BE2C (cell line): ENCODE measurements at regions not wholly inside any gene's neighbourhood (a gene's known extent, or its start where the extent isn't known, plus 50 kb on each side); places are given as distances from the start of the nearest gene placed in this dataset.
A peak's percentile ranks its signal among the peaks of the same experiment; 100 is the strongest.

Experiments used
- DNase-seq: peaks from one replicate; pipeline ENCODE4 v3.0.0-alpha.2; 2020
- H3K27me3 ChIP-seq: fragments of 250-450 bp; sonication (Bioruptor Pico); 2 replicates; pipeline ENCODE4 v1.5.1; 2020; ENCODE audit warnings: mild to moderate bottlenecking
- H3K36me3 ChIP-seq: fragments of 250-450 bp; sonication (Bioruptor Pico); 2 replicates; pipeline ENCODE4 v1.5.1; 2020; ENCODE audit warnings: mild to moderate bottlenecking
- H3K4me1 ChIP-seq: fragments of 250-450 bp; sonication (Bioruptor Pico); 2 replicates; pipeline ENCODE4 v1.5.1; 2020
- H3K4me3 ChIP-seq: 2 replicates; pipeline ENCODE4 v1.5.1; 2011; ENCODE audit warnings: low read depth, low read length
- H3K9me3 ChIP-seq: fragments of 250-450 bp; sonication (Bioruptor Pico); 2 replicates; pipeline ENCODE4 v1.5.1; 2020
- CTCF ChIP-seq: IDR thresholded peaks from 2 replicates; pipeline ENCODE4 v1.5.1; 2012; ENCODE audit warnings: mild to moderate bottlenecking, low read depth, low read length

- peak; percentile 43 for TF ChIP-seq CTCF
- Histone ChIP-seq H3K36me3 (no peaks in the 10 kb centered on the region), H3K4me1 (no peaks in the 10 kb centered on the region), H3K9me3 (no peaks in the 10 kb centered on the region), H3K4me3 (no peak overlapping the region), H3K27me3 (no peaks in the 10 kb centered on the region)
- DNase-seq, result peak; percentile 23
These were observed 233.7 kb downstream of the METTL4 start for GRCh38 chr18:2337552-2338141.

GRCh38 chr18:2338601-2339000, 232.7 kb downstream of the METTL4 start:
- DNase-seq, result no peak
- H3K27me3 ChIP-seq, result no peaks in the 10 kb centered on the region
- no peak for TF ChIP-seq CTCF

GRCh38 chr18:2340335-2340734, 231.0 kb downstream of the METTL4 start:
- Histone ChIP-seq H3K4me3 (no peak overlapping the region), H3K4me1 (no peaks in the 10 kb centered on the region), H3K27me3 (no peaks in the 10 kb centered on the region), H3K9me3 (no peaks in the 10 kb centered on the region), H3K36me3 (no peaks in the 10 kb centered on the region)
- no peak for DNase-seq
- TF ChIP-seq CTCF, result no peak

More at GRCh38 chr18:2338601-2339000, 232.7 kb downstream of the METTL4 start:
- H3K4me1 ChIP-seq, result no peaks in the 10 kb centered on the region
- no peaks in the 10 kb centered on the region for H3K9me3 ChIP-seq
- no peak overlapping the region for H3K4me3 ChIP-seq
- H3K36me3 ChIP-seq, result no peaks in the 10 kb centered on the region

GRCh38 chr18:2348003-2348402, 223.3 kb downstream of the METTL4 start:
- TF ChIP-seq CTCF, result no peak
- no peak for DNase-seq

GRCh38 chr18:2351126-2351850, 220.0 kb downstream of the METTL4 start:
- no peak for DNase-seq
- no peaks in the 10 kb centered on the region for H3K9me3 ChIP-seq
- no peaks in the 10 kb centered on the region for H3K4me1 ChIP-seq
- no peak overlapping the region for H3K4me3 ChIP-seq
- no peaks in the 10 kb centered on the region for H3K27me3 ChIP-seq
- H3K36me3 ChIP-seq, result no peaks in the 10 kb centered on the region
- no peak for TF ChIP-seq CTCF

More at GRCh38 chr18:2348003-2348402, 223.3 kb downstream of the METTL4 start:
- H3K27me3 ChIP-seq, result no peaks in the 10 kb centered on the region
- no peaks in the 10 kb centered on the region for H3K36me3 ChIP-seq
- no peaks in the 10 kb centered on the region for H3K4me1 ChIP-seq
- H3K9me3 ChIP-seq, result no peaks in the 10 kb centered on the region
- H3K4me3 ChIP-seq, result no peak overlapping the region

GRCh38 chr18:2354292-2354691, 217.0 kb downstream of the METTL4 start:
- no peaks in the 10 kb centered on the region for H3K4me1 ChIP-seq
- TF ChIP-seq CTCF, result no peak
- no peak overlapping the region for H3K4me3 ChIP-seq
- DNase-seq, result no peak
- H3K27me3 ChIP-seq, result no peaks in the 10 kb centered on the region
- no peaks in the 10 kb centered on the region for H3K9me3 ChIP-seq
- no peaks in the 10 kb centered on the region for H3K36me3 ChIP-seq
